ENCODE measurements at regions not wholly inside any gene's neighbourhood (a gene's known extent, or its start where the extent isn't known, plus 50 kb on each side); places are given as distances from the start of the nearest gene placed in this dataset.
"Not testable (repeated sequence)": the region's sequence is repeated elsewhere in the genome, so short reads cannot be mapped to it uniquely, and the experiment has no call there.

DNA sequence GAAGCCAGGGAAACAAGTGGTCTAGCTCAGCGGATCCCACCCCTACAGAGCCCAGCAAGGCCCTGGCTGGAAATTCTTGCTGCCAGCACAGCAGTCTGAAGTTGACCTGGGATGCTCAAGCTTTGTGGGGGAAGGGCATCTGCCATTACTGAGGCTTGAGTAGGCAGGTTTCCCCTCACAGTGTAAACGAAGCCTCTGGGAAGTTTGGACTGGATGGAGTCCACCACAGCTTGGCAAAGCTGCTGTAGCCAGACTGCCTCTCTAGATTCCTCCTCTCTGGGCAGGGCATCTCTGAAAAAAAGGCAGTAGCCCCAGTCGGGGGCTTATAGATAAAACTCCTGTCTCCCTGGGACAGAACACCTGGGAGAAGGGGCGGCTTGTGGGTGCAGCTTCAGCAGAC lies 365.9 kb upstream of the SALL1 start:
- not testable (repeated sequence) for DNase-seq

DNA sequence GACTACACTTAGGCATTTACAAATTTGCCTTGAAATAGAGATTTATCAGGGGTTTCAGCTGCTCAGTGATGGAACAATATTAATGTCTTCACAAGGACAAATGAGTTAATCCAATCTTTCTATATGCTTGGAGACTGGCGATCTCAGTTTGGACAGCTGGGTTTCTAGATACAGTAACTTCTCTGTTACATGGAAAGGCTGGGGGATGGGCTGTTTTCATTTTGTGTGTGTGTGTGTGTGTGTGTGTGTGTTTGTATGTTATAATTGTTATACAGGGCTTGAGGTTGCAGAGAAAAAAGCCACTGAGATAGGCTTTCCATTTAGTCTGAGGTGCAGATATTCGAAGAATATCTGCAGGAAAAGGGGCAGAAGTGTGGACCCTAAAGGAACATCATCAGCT lies 359.3 kb upstream of the SALL1 start:
- DNase-seq = no peak

DNA sequence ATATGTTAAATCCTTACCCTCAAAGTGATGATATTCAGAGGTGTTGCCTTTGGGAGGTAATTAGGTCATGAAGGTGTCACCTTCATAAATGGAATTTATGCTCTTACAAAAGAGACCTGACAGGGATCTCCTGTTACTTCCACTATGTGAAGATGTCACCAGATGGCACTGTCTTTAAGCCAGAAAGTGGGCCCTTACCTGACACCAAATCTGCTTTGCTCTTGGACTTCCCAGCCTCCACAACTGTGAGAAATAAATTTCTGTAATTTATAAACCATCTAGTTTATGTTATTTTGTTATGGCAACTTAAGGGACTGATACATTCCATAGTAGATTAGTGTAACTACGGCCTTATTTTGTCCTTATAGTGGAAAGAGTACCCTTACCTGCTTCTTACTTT lies 358.3 kb upstream of the SALL1 start:
- DNase-seq = no peak

DNA sequence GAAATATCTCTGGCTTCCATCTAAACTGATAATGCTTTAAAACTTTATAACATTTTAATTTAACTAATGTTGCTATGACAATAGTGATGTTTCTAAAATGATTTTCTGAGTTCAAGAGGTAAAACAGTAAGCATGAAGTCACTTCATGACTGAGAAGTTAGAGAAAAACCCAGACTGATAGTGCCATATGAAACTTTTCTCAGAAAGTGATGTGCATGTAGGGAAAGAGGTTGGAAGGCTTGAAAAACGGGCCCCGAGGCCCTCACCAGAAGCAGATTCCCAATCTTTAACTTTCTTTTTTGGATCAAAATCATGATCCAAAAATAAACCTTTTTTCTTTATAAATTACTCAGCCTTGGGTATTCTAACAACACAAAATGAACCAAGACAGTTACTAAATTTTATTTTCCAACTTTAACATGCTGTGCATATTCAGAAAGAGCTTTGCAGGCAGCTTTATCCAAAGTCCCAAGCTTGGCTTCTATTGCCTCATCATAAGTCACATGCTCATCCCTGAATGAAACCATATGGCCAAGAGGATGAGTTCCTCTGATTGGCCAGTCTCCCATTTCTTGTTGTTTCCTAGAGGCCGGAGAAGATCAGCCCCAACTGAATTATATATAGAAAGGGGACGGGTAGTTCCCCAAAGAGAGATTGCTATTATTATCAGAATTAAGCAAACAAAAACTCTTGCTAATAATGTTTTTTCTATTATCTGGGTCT lies 357.6 kb upstream of the SALL1 start:
- no peak for DNase-seq

DNA sequence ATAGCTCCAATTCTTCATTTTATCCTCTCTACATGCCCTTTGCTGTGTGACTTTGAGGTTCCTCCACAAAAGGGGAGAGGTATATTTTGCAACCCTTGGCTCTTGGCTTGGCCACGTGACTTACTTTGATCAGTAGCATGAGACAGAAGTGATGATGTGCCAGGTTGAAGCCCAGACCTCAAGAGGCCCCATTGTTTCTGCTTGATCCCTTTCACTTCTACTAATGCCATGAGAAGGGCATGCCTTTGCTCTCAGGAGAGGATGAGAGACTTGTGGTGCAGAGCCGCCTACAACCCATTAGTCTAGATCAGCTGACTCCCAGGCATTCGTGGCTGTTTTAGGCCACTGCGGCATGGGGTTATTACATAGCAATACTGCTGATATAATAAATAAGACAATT lies 356.2 kb upstream of the SALL1 start:
- no peak for DNase-seq

DNA sequence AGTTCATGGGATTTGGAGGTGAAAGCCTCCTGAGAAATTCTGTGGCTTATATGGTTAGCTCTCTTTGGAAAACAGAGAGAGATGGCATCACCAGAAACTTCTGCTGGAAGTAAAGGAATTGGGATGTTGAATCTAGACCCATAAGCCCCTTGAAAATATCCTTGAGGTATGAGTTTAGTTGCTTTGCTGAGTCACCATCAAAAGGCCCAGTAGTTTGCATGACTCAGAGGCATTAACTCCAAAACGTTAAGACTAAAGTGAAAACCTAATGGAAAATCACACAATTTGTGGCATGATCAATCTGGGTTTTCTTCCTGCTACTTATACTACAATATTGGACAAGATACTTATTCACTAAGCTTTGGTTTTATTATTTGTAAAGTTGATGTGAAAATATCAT lies 349.2 kb upstream of the SALL1 start:
- DNase-seq = no peak

DNA sequence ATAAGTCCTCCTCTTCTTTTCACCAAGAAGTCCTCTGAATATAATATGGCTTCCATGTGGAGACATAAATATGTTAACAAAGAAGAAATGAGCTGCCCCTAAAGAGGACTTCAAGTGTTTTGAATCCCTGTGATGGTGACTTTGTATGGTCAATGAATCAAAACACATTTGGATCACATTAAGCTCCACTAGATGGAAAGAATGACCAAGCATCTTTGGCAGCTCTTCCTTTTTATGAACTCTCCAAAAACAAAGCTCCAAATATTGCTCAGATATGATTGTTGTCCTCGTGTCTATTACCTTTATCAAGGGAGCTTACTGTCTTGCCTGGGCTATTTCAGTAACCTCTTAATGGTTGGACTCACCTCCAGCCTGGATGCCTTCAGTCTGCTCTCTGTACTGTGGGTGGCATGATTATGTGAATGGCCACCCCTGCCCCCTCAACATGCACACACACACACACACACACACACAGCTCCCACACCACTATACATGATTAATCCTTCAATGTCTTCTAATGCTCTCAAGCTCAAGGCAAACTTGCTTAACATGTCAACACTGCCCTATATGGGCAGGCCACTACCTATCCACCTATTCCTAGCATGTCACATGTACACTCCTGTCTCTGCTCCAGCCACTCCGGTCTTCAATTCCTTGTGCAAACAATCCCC lies 346.6 kb upstream of the SALL1 start:
- DNase-seq = no peak

DNA sequence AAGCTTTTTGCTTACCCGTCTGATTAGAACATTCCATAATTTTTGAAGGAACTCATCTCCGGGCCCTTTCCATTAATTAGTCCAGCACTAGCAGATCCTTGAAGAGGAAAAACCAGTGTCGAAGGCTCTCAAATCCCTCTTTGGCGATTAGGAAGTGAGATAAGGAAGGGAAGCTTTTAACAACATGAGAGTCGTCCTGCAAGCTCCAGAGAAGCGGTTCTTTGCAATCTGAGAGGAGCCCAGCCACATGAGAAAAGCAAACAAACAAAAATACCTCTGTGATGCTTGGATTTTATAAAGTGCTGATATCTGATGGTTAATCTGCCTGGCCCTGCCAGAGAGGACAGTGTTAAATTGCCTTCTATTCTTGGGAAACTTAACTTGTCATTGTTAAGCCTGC lies 339.8 kb upstream of the SALL1 start:
- DNase-seq = no peak

DNA sequence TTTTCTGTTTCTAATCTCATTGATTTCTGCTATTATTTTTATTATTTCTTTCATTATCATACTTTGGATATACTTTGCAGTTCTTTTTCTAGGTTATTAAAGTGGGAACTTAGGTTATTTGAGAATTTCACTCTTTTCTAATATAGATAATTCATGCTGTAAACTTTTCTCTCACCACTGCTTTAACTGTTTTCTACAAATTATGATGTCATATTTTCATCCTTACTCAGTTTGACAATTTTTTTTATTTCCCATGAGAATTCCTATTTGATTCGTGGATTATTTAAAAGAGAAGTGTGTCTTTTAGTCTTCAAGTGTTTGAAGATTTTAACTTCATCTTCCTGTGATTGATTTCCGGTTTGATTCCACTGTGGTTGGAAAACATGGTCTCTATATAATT lies 336.8 kb upstream of the SALL1 start:
- no peak for DNase-seq

DNA sequence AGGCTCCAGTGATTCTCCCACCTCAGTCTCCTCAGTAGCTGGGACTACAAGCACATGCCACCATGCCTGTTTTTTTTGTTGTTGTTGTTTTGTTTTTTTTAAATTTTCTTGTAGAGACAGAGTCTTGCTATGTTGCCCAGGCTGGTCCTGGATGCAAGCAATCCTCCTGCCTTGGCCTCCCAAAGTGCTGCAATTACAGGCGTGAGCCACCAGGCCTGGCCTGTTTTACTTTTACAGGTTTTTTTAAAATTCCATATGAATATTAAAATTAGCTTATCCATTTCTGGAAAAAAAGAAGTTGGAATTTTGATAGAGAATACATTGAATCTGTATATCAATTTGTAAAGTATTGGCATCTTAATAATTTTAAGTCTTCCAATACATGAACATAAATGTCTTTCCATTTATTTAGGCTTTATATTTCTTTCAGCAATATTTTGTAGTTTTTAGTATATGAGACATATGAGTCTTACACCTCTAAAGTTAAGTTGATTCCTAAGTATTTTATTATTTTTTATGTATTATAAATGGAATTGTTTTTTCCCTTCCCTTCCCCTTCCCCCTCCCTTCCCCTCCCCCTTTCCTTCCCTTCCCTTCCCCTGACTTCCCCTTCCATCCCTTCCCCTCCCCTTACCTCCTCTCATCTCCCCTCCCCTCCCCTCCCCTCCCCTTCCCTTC lies 323.5 kb upstream of the SALL1 start:
- no peak for DNase-seq

DNA sequence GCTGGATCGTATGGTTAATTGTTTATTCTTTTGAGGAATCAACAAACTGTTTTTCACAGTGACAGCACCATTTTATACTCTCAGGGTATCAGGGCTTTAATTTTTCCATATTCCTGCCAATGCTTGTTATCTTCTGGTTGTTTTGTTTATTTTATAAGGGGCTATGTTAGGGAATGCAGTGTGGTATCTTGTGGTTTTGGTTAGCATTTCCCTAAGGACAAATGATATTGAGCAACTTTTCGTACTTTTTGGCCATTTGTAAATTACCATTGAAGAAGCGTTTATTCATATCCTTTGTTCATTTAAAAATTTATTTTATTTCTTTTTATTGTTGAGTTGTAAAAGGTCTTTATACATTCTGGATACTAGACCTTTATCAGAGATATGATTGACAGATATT lies 322.0 kb upstream of the SALL1 start:
- no peak for DNase-seq

DNA sequence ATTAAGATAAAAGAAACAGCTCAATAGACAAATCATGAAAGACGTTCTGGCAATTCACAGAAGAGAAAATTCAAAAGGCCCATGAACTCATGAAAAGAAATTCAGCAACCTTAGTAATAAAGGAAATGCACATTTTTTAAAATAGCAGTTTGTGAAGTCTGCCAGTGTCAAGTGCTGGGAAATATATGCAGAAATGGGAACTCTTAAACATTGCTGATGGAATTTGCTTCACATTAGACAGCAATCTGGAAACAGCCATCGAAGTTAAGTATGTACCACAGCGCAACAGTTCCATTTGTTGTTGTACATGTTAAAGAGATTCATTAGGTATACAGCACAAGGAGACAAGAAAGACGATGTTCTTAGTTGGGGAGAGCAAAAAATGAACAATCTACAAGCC lies 319.4 kb upstream of the SALL1 start:
- no peak for DNase-seq

DNA sequence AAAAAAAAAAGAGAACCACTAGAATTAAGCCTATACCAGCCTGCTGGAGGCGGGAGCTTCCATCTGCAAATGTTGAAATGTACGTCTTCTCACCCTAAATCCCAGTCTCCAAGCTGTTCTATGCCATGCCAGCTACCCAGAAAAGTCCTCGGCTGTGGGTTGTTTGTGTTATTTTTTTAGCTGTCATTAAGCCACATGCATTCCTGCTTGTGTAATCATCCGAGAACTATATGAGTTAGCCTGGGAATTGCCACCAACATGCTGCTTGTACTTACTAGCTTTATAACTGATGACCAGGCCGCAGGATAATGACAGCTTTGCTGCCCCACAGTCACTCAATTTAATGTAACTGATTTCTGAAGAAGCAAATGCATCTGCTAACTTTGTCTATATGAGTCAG lies 313.9 kb upstream of the SALL1 start:
- DNase-seq = no peak

DNA sequence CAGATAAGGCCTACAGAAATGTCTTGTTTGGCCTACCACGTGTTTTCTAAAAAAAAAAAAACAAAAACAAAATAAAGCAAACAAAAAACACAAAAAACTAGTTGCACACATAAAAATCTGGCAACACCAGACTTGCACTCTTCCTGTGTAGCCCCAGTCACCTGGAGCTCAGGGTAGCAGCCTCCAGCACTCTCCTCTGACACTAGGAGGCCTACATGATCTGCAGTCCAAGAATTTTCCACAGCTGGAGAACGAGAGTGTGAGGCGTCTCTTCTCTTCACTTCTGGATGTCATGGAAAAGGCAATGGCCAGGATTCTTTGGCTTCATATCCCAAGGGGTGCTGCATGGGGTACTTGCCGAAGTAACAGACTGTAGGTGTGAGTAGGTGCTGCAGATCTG lies 310.2 kb upstream of the SALL1 start:
- DNase-seq = no peak

DNA sequence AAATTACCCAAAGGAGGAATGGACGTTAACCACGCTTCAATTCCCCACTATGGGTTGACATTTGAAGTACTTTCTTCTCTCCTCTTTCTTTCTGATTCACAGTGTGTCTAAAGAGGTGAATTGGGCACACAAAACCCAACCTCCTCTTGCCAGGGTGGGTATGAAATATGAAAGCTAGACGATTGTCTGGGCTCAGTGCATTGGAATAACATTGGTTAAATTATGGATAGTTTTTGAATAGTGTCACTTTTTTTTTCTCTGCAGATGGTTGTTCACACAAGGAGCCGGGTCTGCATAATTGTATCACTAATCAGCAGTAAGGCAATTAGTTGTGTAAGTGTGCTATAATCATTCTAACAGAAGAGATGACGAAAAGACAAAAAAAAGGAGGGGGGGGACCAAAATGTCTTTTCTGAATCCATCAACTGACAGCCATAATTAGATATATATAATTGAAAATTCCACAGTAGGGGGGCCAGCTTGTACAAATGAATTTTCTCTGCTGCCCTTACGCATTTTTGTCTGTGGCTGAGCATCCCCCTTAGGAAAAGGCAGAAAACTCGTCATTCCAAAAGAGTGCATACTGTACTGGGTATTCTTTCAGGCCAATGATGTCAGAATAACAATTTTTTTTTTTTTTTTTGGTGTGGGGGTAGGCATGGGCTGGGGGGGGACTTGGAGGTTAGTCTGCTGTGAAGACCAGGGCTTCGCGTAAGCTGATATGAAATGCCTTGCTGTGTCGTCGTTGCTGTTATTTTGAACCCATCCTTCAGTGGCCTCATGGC lies 307.5 kb upstream of the SALL1 start:
- DNase-seq = no peak

DNA sequence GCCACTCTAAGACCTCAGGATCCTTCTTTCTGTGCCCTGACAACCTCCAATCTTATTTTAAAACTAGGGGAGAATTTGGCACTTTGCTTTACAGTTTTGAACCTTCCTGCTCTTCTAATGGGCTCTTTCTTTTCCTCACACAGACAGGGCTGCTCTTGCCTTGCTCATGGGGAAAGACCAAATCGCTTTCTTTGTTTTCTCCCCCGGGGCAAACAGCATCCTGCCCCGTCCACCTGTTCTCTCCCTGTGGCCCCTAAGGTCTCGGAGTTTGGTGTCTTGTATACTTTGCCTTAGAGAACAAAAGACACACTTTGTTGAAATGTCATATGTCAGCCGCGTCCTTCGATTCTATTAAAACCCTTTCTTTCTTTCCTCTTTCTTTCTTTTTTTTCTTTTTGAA lies 306.7 kb upstream of the SALL1 start:
- DNase-seq = no peak

DNA sequence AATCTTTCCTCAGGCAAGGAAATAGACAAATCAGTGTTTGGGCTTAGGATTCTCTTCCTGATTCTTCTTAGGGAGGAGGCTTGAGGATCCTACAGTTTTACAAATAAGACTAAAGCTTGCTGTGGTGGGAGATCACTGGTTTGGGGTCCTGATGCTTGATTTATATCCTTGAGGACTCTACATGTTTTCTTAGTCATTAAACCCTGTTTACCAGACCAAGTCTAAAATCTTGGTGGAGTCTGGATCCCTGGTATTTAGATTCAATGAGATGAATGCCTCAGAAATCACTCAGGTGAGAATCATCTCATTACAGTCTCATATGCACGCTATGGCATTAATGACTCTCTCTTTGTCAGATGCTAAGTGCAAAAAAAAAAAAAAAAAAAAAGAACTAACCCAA lies 304.3 kb upstream of the SALL1 start:
- DNase-seq = no peak

DNA sequence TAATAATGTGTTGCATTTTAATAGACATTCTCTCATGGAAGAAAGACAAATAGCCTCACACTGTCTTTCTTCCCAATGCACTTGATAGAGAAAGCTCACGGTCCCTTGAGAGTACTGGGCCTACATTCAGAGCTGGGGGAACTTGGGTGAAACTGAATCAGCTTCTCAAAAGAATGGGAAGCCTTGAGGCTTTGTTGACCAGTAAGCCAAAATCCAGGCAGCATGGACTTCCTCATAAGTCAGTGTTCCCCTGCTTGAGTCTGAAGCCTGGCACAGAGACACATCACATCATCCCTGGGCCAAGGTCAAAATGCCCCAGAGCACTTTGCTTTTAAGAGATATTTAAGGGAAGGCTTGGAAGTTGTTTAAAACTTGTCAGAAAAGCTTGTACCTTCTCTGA lies 302.2 kb upstream of the SALL1 start:
- DNase-seq = no peak

DNA sequence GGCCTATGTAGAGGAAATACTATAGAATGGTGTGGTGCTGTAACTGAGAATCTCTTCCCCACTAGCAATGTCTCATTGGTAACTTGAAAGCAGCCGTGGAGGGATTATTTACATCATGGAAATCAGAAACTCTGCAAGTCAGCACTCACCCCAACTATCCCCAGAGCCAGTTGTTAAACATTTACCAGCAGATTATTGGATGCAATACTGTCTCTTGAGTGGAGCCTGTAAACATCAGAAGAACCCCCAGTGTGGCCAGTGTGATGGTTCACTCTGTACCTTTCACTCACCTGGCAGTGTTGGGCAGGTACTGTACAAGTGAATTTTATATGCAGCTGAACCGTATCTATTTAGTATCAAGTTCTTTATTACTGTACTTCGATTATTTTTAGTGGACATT lies 299.8 kb upstream of the SALL1 start:
- no peak for DNase-seq

DNA sequence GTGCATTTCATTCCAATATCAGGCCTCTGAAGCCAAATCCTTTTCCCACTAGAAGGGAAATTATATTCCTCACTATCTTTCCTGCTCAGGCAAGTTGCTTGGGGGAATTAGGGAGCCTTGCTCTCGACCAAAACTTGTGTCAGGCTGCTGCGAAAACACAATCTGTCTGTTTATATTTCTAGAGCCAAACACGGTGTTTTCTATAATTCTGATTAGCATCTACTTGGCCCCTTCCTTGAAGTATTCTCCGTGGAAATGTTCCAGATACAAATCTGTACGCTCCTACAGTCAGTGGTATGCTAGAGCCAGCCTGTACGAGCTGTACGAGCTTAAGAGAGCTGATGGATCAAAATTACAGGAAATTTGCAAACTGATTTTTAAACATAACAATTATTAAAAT lies 299.3 kb upstream of the SALL1 start:
- no peak for DNase-seq

DNA sequence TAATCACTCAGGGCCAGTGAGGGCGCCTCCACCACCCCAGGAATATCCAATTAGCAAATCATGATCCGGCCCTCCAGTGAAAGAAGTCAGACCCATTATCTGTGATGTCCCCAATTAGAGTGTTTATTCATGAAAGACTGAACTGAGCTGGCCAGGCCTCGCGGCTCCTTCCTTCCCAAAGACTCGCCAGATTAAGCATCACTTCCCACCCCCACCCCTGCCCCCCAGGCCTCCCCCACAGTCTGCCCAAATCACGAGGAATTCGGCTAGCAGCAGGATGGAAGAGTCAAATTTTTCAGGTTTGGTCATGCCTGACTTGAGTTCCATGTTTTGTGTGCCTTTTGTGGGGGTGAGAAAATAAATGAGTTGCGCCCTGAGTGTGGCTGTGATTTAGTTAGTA lies 298.4 kb upstream of the SALL1 start:
- DNase-seq = no peak

DNA sequence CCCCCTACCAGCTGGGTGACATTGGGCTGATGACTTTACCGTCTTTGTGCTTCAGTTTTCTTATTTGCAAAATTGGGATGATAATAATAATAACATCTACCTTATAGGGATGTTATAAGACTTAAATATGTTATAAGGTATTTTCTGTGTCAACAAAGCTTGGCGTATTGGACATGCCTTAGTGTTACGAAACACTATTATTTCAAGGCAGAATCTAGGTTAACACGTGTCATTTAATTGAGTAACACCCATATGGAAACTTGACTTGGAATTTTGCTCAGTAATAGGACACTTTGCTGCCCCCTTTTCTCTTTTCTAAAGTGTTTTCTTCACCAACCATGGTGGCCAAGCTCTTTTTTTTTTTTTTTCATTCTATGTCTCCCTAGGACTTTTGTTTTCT lies 294.2 kb upstream of the SALL1 start:
- DNase-seq = no peak

DNA sequence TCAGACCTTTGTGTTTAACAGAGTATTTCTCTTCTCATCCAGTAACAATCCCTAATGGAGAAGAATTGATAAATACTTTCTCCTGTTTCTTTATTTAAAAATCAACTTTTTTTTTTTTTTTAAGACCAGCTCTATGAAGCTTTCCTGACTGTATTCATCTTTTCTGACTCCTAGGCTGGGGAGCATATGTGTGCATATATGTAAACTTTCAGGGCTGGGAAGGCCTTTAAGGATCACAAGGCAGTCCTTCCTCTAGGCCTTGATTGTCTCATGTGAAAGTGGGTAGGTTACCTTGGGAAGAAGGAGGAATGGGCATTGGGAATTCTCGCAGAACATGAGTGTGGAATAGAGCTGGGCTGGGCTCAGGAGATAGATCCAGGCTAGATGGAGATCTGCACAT lies 292.9 kb upstream of the SALL1 start:
- no peak for DNase-seq
